Kasumi-1 (cell line): ENCODE measurements at regions not wholly inside any gene's neighbourhood (a gene's known extent, or its start where the extent isn't known, plus 50 kb on each side); places are given as distances from the start of the nearest gene placed in this dataset.
"Not testable (repeated sequence)": the region's sequence is repeated elsewhere in the genome, so short reads cannot be mapped to it uniquely, and the experiment has no call there.

Experiments
- DNase-seq, 2 experiments: peaks; one replicate each; lab custom pipeline; 2025; lab: John Stamatoyannopoulos, UW

DNA sequence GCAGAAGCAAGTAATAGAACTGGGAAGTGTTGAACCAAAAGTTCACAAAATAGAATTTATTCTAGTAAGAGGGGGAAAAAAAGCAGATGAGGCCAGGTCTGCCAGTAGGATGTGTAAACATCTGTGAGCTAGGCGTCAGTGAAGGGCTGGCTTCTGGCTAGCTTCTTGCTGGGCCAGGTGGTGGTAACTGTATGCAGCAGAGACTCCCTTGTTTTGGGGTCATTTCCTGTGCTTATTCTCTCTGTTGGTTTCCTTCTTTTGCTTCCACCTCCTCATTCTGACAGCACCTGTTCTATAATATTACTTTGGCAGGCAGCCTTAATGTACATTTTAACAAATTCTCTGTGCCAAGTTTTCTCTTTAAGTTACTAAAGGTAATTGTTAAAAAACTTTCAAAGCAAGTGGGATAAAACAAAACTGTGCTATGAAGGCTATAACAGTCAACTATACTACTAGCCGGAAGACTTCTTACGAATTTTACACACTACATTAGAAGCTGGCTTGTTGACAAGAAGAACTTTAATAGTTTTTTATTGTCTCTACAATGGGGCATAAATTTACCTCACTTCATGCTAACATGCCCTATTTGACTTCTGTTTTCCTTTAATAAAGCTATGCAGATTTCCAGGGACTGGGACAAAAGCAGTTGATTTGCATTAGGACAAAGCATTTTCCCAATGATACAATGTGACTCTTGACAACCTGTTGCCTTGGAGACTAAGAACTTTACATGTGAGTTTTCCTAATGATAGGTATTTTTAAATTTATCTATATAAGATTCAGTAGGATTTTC is 318.8 kb upstream of the NAALADL2 start:
- no peak for DNase-seq

GRCh38 chr3:174541708-174542315 is 317.3 kb upstream of the NAALADL2 start:
- DNase-seq, result no peak

DNA sequence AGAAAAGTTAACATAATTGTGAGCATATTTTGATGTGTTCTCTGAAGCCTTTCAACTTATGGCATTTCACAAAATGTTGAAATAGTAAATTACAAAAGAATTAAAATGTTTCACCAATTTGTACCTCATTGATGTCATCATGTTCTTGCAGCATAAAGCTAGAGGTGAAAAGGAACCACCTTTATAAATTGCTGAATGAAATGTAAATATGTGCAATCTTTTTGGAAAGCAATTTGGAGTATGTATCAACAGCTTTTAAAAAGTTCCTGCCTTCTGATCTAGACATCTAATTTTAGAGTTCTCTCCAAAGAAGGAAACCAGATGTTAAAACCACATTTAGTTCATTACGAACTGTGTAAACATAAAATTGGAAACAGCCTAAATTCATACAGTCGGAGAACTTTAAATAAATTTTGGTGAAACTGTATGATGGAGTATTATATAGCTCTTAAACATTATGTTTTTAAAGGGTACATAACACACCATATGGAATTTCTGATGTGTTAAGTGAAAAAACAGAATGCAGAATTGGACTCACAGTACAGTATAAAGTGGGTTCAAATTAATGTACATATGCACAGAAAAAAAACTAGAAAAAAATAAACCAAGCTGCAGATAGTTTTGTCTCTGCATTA is 311.2 kb upstream of the NAALADL2 start:
- no peak for DNase-seq

DNA sequence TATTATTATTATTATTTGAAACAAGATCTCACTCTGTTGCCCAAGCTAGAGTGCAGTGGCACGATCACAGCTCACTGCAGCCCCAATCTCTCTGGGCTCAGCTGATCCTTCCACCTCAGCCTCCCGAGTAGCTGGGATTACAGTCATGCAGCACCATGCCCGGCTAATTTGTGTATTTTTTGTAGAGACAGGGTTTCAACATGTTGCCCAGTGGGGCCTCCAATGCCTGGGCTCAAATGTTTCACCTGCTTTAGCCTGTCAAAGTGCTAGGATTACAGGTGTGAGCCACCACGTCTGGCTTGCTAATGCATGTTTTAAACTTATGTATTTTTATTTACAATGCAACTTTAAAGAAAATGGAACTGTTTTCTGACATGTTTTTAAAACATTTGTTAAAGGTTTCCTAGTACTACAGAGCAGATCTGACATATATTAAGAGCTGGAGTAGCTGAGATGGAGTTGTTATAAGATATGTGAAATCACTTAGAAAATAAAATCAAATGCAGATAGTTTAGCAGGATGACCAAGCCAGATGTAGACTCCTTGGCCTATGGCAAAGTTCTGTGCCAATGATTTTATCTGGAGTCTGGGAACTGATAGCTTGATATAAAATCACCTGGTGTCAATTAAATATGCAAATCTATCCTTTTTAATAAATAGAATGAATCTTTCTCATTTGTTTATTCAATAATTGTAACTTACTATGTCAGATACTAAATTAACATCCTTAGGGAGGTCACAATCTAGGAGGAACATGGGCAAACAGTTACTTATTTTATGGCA is 310.1 kb upstream of the NAALADL2 start:
- no peak for DNase-seq

DNA sequence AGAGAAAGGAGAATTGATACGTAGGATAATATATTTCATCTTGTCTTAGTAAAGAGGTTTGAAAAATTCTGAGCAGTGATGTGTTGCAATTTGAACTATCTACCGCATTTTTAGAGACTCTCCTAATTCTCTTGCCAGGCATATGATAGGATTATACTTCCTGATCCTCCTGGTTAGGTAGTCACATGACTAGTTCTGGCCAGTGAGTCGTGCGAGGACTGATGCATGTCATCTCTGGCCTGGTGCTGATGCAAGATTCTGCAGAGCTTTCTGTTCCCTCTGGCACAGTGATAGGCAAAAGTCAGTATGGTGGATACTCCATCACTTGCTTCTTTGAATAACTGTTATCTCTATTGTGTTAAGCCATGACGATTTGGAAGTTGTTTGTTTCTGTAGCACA is 277.6 kb upstream of the NAALADL2 start:
- DNase-seq, result no peak

DNA sequence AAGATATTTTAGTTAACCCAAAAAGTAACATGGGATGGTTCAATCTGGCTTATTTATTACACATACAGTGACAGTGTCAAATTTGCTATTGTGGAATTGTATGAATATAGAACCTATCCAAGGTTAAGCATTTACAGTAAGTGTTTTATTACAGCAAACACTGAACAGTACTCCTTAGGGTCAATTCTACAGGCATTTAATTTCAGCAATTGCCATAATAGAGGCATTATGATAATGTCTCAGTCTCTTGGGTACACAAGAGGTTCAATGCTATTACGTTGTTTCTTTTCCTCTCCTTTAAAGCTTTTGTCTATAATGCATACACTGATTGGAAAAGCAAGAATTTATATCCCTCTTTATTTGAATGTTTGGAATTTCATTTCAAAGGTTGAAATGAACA is 275.7 kb upstream of the NAALADL2 start:
- DNase-seq, result no peak

DNA sequence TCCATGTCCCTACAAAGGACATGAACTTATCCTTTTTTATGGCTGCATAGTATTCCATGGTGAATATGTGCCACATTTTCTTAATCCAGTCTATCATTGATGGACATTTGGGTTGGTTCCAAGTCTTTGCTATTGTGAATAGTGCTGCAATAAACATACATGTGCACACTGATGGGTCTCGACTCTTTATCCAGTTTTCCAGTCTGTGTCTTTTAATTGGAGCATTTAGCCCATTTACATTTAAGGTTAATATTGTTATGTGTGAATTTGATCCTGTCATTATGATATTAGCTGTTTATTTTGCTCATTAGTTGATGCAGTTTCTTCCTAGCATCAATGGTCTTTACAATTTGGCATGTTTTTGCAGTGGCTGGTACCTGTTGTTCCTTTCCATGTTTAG is 272.0 kb upstream of the NAALADL2 start:
- not testable (repeated sequence) for DNase-seq

GRCh38 chr3:174596447-174596982 is 262.6 kb upstream of the NAALADL2 start:
- peak; percentile 82 to 86 for DNase-seq

DNA sequence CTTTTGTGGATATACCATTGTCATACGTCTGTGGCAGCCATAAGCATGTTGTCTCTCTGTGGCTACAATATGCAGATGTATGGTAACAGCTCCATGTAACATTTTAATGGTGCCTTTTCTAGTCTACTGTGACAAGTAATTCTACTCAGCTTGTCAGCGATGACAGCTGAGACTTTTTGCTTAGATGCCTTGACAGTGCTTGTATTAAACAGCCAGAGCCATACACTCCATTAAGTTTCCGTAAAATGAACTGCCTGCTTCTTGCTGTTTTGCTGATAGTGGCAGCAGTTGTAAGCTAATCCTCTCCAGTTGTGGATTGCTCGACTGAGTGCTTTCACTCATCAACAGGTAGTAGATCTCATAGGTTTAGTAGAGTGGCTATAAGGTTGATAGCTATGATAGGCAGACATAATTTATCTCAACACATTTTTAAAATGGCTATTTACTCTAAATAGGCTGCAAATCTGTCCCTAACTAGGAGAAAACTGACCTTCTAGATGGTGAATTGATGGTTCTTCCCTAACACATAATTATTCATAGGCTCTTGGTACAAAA is 260.2 kb upstream of the NAALADL2 start:
- no peak for DNase-seq

- DNase-seq, result no peak
Measured at GRCh38 chr3:174613173-174613572, 246.0 kb upstream of the NAALADL2 start.

DNA sequence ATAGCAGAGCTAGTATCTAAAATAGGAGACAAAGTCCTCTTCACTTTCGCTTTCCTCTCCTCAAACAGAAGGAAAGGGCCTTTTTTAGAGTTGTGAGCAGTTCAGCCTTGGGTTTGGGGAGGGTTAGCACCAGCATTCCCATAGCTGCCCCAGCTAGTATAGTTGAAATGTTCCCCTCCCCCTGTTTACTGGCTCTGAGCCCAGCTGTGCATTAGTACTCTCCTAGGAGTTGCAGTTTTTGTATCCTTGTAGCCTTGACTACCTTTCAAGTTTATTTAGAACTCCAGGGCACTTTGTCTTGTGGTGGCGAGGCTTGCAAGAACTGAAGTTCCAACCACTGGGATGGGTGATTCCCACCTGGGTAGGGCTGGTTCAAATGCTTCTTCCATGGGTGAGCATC is 245.1 kb upstream of the NAALADL2 start:
- no peak for DNase-seq

- DNase-seq, result peak; percentile 24 to 34
Measured at GRCh38 chr3:174618368-174619080, 240.6 kb upstream of the NAALADL2 start.

DNA sequence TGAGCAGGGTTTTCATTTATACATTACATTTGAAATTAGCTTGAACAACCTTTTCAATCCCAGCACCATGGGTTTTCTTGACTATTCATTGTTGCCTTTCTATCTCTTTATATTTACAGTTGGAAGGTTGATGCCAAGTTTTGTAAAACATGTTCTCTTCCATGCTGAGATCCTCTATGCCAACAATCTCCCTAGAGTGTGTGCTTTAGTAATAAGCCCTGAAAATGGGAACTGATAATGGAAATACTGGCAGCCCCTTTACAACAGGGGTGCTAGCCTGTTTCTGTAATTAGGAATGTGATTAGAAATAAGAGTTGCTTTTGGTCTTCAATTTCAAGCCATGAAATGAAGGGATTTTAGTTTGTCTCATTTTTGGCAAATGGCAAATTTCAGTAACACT is 239.9 kb upstream of the NAALADL2 start:
- no peak for DNase-seq

- peak; percentile 47 to 57 for DNase-seq
Measured at GRCh38 chr3:174620138-174620537, 239.0 kb upstream of the NAALADL2 start.

DNA sequence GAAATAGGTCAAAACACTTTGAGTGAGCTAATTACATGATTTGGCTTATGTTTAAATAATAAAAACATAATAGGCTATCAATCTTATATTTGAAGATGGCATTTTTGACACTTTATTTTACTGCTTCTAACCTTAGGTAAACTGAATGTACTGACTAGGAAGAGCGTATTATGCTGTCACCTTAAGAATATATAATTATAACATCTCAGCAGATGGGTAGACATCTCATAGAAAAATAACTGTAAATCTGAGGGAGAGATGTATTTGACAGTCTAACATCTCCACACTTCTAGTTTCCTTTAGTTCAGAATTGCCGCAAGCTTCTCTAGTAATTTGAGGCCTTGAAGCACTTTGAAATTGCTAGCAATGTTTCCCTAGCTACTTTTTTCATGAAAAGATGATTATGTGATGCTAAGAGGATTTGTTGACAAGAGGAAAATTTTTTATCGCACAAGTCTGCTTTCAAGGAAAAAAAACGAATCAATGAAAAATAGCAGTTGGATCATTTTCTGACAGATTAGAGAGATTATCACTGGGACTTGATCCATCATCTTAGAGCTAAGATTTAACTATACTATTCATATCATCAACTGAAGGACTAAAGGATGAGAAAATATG is 238.2 kb upstream of the NAALADL2 start:
- DNase-seq, result no peak

DNA sequence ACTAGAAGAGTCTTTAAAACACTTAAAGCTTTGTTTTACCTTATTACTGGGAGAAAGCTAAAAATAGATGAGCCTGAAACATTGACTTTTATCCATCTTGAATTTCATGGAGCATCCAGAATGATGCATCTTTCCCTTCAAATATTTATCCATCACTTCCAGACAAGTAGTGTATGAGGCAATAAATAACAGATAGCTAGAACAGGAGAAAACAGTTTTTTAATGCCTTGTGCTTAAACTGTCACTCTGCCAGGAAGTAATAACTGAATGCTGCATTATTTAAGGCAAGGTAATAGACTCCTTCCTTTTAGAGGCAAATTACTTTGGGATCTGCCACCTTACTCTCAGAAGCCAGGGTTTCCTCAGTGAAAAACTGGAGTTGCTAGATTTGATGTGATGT is 225.8 kb upstream of the NAALADL2 start:
- DNase-seq, result no peak

- DNase-seq, result no peak
Measured at GRCh38 chr3:174636451-174636850, 222.7 kb upstream of the NAALADL2 start.

DNA sequence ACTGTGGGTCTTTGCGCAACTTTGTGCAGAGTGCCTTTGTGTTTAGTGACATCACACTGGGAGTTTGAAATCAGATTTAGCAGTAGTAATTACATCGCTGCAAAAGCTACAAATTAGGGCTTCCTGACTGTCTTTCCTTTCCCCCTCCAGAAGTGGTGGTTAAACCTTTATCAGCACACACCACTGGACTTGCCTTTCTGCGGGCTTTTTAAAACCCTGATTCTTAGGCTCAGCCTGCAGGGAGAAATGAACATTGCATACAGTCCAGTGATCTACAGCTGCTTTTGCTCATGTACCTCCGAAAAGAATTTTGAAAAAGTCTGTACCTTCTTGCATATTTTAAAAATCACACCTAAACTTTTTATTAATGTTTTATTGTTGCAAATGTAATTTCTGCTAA is 219.7 kb upstream of the NAALADL2 start:
- DNase-seq, result no peak

DNA sequence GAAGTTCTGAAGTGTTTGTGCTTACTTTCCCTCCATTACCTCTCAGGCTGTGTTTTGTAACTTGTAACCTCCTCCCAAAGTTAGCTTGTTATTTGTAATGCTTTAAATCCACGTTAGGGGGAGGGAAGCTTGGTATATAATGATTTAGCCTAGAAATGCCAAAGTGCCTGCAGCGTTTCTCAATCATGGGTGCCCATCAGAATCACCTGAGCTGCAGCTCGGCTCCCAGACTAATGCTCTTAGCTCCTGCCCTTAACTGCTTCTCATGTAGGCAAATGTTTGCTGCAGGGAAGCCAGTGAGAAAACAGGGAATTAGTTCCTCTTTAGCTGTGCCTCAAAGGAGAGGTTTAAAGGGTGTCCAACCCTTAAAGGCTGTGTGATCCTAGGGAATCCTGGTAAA is 219.2 kb upstream of the NAALADL2 start:
- no peak for DNase-seq

- no peak for DNase-seq
Measured at GRCh38 chr3:174640932-174641331, 218.2 kb upstream of the NAALADL2 start.

- DNase-seq, result no peak
Measured at GRCh38 chr3:174644287-174644686, 214.8 kb upstream of the NAALADL2 start.
